ENCODE measurements at regions not wholly inside any gene's neighbourhood (a gene's known extent, or its start where the extent isn't known, plus 50 kb on each side); places are given as distances from the start of the nearest gene placed in this dataset.

- Mint-ChIP-seq H3K36me3 (peaks cover 19% of the 10 kb centered on the region), H3K27ac (no peak overlapping the region), H3K4me1 (peaks cover 15% of the 10 kb centered on the region), H3K27me3 (ENCODE audit: low read depth) (peaks cover 4% of the 10 kb centered on the region), H3K4me3 (no peak overlapping the region), H3K9me3 (peaks cover 63% of the 10 kb centered on the region)
- CTCF ChIA-PET, result no interaction called here
- POLR2A ChIA-PET, result no interaction called here
- DNase-seq (ENCODE audit: low spot score) (no peak), ATAC-seq (no peak)
- TF ChIP-seq, protein P1, sequence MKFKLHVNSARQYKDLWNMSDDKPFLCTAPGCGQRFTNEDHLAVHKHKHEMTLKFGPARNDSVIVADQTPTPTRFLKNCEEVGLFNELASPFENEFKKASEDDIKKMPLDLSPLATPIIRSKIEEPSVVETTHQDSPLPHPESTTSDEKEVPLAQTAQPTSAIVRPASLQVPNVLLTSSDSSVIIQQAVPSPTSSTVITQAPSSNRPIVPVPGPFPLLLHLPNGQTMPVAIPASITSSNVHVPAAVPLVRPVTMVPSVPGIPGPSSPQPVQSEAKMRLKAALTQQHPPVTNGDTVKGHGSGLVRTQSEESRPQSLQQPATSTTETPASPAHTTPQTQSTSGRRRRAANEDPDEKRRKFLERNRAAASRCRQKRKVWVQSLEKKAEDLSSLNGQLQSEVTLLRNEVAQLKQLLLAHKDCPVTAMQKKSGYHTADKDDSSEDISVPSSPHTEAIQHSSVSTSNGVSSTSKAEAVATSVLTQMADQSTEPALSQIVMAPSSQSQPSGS (CRISPR knock-in tag; IDR thresholded peaks at IDR 0.05; ENCODE audit: borderline replicate concordance, low read depth), result no peak
- TF ChIP-seq JUN (CRISPR knock-in tag; IDR thresholded peaks at IDR 0.05) (no peak), USF2 (CRISPR knock-in tag; IDR thresholded peaks at IDR 0.05) (no peak), CREB1 (CRISPR knock-in tag; IDR thresholded peaks at IDR 0.05) (no peak), ZNF121 (CRISPR knock-in tag; IDR thresholded peaks at IDR 0.05) (no peak), AFF4 (CRISPR knock-in tag; IDR thresholded peaks at IDR 0.05; ENCODE audit: borderline replicate concordance) (no peak), TCF7 (CRISPR knock-in tag; IDR thresholded peaks at IDR 0.05; ENCODE audit: low read depth) (no peak), ZMAT4 (CRISPR knock-in tag; IDR thresholded peaks at IDR 0.05) (no peak), GABPB1 (CRISPR knock-in tag; IDR thresholded peaks at IDR 0.05) (no peak), ELF4 (CRISPR knock-in tag; IDR thresholded peaks at IDR 0.05; ENCODE audit: low read depth) (no peak), HMGXB4 (CRISPR knock-in tag; IDR thresholded peaks at IDR 0.05) (no peak), PRDM15 (CRISPR knock-in tag; IDR thresholded peaks at IDR 0.05) (no peak)
- TF ChIP-seq, protein P2, sequence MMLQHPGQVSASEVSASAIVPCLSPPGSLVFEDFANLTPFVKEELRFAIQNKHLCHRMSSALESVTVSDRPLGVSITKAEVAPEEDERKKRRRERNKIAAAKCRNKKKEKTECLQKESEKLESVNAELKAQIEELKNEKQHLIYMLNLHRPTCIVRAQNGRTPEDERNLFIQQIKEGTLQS (CRISPR knock-in tag; conservative IDR thresholded peaks at IDR 0.05), result no peak
These were observed 267.2 kb upstream of the SULF2 start for GRCh38 chr20:48052475-48052835.
